ENCODE measurements at regions not wholly inside any gene's neighbourhood (a gene's known extent, or its start where the extent isn't known, plus 50 kb on each side); places are given as distances from the start of the nearest gene placed in this dataset.

DNA sequence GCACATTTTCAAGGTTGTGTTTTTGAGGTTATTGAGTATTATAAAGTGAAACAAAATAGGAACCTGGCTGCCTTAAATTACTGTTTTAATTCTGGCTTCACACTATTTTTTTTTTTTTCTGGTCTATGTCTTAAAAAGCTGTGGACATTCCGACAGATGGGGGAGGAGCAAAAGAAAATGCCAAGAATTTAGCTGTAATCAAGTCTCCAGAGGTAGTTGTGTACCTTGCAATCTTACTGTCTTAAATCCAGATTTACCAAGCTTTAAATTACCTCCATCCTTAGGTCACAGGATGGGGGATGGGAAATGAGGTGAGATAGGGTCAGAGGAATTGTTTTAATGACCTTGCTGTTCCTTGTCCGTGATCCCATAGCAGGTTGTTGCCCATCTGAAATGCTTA is 182.8 kb downstream of the UTRN start:
- Histone ChIP-seq H3K27ac (ENCODE audit: low read depth in 1 of 2, low read length in 2 of 2) (no peak overlapping the region), H3K27me3 (ENCODE audit: control insufficient read depth in 4 of 4, insufficient read depth in 4 of 4, low read length in 3 of 4) (no peaks in the 10 kb centered on the region), H3K9ac (ENCODE audit: low read depth in 1 of 2, low read length in 2 of 2) (no peak overlapping the region), H3K4me1 (ENCODE audit: control insufficient read depth in 4 of 4, insufficient read depth in 4 of 4, low read length in 3 of 4) (no peaks in the 10 kb centered on the region), H3K4me3 (ENCODE audit: low read depth in 1 of 3, low read length in 3 of 3) (no peak overlapping the region), H3K36me3 (ENCODE audit: control insufficient read depth in 4 of 4, insufficient read depth in 3 of 4, low read depth in 1 of 4, low read length in 3 of 4) (peaks cover 0 to 21% (median 8%) of the 10 kb centered on the region in 4 donors), H3K9me3 (ENCODE audit: control insufficient read depth in 4 of 4, low read length in 3 of 4) (no peaks in the 10 kb centered on the region)
- WGBS = 95% methylated on average over 2 of the region's 2 CpGs
- no peak for DNase-seq (ENCODE audit: low spot score)
- TF ChIP-seq NR2F2 (IDR thresholded peaks at IDR 0.05) (no peak), CTCF (IDR thresholded peaks at IDR 0.05; ENCODE audit: low read depth, low read length, missing input control) (no peak), RAD21 (IDR thresholded peaks at IDR 0.05) (no peak), EGR1 (IDR thresholded peaks at IDR 0.05; ENCODE audit: low read depth in 2 of 2) (no peak), ATF3 (IDR thresholded peaks at IDR 0.05) (no peak), SP1 (IDR thresholded peaks at IDR 0.05) (no peak), YY1 (IDR thresholded peaks at IDR 0.05) (no peak), JUND (IDR thresholded peaks at IDR 0.05) (no peak), RXRA (IDR thresholded peaks at IDR 0.05) (no peak), HNF4G (IDR thresholded peaks at IDR 0.05) (no peak)
- TF ChIP-seq, protein P1, sequence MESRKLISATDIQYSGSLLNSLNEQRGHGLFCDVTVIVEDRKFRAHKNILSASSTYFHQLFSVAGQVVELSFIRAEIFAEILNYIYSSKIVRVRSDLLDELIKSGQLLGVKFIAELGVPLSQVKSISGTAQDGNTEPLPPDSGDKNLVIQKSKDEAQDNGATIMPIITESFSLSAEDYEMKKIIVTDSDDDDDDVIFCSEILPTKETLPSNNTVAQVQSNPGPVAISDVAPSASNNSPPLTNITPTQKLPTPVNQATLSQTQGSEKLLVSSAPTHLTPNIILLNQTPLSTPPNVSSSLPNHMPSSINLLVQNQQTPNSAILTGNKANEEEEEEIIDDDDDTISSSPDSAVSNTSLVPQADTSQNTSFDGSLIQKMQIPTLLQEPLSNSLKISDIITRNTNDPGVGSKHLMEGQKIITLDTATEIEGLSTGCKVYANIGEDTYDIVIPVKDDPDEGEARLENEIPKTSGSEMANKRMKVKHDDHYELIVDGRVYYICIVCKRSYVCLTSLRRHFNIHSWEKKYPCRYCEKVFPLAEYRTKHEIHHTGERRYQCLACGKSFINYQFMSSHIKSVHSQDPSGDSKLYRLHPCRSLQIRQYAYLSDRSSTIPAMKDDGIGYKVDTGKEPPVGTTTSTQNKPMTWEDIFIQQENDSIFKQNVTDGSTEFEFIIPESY (IDR thresholded peaks at IDR 0.05) = no peak

GRCh38 chr6:144468709-144469108 is 183.6 kb downstream of the UTRN start:
- H3K36me3 ChIP-seq (ENCODE audit: control insufficient read depth in 4 of 4, insufficient read depth in 3 of 4, low read depth in 1 of 4, low read length in 3 of 4) = peaks cover 0 to 15% (median 5%) of the 10 kb centered on the region in 4 donors
- no peaks in the 10 kb centered on the region for H3K4me1 ChIP-seq (ENCODE audit: control insufficient read depth in 4 of 4, insufficient read depth in 4 of 4, low read length in 3 of 4)
- no peak for TF ChIP-seq EGR1 (IDR thresholded peaks at IDR 0.05; ENCODE audit: low read depth in 2 of 2)
- TF ChIP-seq FOXA1 (IDR thresholded peaks at IDR 0.05) = no peak
- TF ChIP-seq HNF4A (conservative IDR thresholded peaks at IDR 0.05) = no peak
- no peak for TF ChIP-seq GABPA (IDR thresholded peaks at IDR 0.05 in 1 of 2, conservative IDR thresholded peaks at IDR 0.05 in 1 of 2)
- no peak for TF ChIP-seq JUND (IDR thresholded peaks at IDR 0.05)
- TF ChIP-seq, protein P2, sequence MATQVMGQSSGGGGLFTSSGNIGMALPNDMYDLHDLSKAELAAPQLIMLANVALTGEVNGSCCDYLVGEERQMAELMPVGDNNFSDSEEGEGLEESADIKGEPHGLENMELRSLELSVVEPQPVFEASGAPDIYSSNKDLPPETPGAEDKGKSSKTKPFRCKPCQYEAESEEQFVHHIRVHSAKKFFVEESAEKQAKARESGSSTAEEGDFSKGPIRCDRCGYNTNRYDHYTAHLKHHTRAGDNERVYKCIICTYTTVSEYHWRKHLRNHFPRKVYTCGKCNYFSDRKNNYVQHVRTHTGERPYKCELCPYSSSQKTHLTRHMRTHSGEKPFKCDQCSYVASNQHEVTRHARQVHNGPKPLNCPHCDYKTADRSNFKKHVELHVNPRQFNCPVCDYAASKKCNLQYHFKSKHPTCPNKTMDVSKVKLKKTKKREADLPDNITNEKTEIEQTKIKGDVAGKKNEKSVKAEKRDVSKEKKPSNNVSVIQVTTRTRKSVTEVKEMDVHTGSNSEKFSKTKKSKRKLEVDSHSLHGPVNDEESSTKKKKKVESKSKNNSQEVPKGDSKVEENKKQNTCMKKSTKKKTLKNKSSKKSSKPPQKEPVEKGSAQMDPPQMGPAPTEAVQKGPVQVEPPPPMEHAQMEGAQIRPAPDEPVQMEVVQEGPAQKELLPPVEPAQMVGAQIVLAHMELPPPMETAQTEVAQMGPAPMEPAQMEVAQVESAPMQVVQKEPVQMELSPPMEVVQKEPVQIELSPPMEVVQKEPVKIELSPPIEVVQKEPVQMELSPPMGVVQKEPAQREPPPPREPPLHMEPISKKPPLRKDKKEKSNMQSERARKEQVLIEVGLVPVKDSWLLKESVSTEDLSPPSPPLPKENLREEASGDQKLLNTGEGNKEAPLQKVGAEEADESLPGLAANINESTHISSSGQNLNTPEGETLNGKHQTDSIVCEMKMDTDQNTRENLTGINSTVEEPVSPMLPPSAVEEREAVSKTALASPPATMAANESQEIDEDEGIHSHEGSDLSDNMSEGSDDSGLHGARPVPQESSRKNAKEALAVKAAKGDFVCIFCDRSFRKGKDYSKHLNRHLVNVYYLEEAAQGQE (IDR thresholded peaks at IDR 0.05) = no peak
- TF ChIP-seq TAF1 (conservative IDR thresholded peaks at IDR 0.05) = no peak
- no peak for TF ChIP-seq SP1 (IDR thresholded peaks at IDR 0.05)
- no peak for TF ChIP-seq NR2F2 (IDR thresholded peaks at IDR 0.05)
- TF ChIP-seq, protein P3, sequence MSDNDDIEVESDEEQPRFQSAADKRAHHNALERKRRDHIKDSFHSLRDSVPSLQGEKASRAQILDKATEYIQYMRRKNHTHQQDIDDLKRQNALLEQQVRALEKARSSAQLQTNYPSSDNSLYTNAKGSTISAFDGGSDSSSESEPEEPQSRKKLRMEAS (IDR thresholded peaks at IDR 0.05) = no peak
- no peak for TF ChIP-seq RAD21 (IDR thresholded peaks at IDR 0.05)
- TF ChIP-seq, protein P1 (IDR thresholded peaks at IDR 0.05) = no peak
- TF ChIP-seq CTCF (IDR thresholded peaks at IDR 0.05; ENCODE audit: low read depth, low read length, missing input control) = no peak
- no peak for TF ChIP-seq ATF3 (IDR thresholded peaks at IDR 0.05)
- TF ChIP-seq FOXA2 (IDR thresholded peaks at IDR 0.05) = no peak
- no peak for TF ChIP-seq YY1 (IDR thresholded peaks at IDR 0.05)
- no peak for TF ChIP-seq RXRA (IDR thresholded peaks at IDR 0.05)
- TF ChIP-seq HNF4G (IDR thresholded peaks at IDR 0.05) = no peak
- H3K9ac ChIP-seq (ENCODE audit: low read depth in 1 of 2, low read length in 2 of 2) = no peak overlapping the region
- H3K27me3 ChIP-seq (ENCODE audit: control insufficient read depth in 4 of 4, insufficient read depth in 4 of 4, low read length in 3 of 4) = no peaks in the 10 kb centered on the region
- no peaks in the 10 kb centered on the region for H3K9me3 ChIP-seq (ENCODE audit: control insufficient read depth in 4 of 4, low read length in 3 of 4)
- no peak overlapping the region for H3K27ac ChIP-seq (ENCODE audit: low read depth in 1 of 2, low read length in 2 of 2)
- DNase-seq (ENCODE audit: low spot score) = no peak
- 89% methylated on average over 7 of the region's 7 CpGs for WGBS
- H3K4me3 ChIP-seq (ENCODE audit: low read depth in 1 of 3, low read length in 3 of 3) = no peak overlapping the region

Measured in liver (tissue), 8 donors.